Hematopoietic multipotent progenitor cell treated with erythropoietin and hydrocortisone succinate and interleukin-3 and kit ligand, for 4 days (in vitro differentiated cells): ENCODE measurements at regions not wholly inside any gene's neighbourhood (a gene's known extent, or its start where the extent isn't known, plus 50 kb on each side); places are given as distances from the start of the nearest gene placed in this dataset.
"Not testable (repeated sequence)": the region's sequence is repeated elsewhere in the genome, so short reads cannot be mapped to it uniquely, and the experiment has no call there.

Experiments
- DNase-seq: peaks from one replicate; pipeline ENCODE4 v3.0.0-alpha.2; 2015

- not testable (repeated sequence) for DNase-seq
Measured at GRCh38 chr12:9543341-9543740, 64.4 kb downstream of the KLRB1 start.

GRCh38 chr12:9542827-9543226 lies 64.9 kb downstream of the KLRB1 start:
- DNase-seq = not testable (repeated sequence)

- not testable (repeated sequence) for DNase-seq
Measured at GRCh38 chr12:9515925-9516324, 91.8 kb downstream of the KLRB1 start.

- DNase-seq = not testable (repeated sequence)
Measured at GRCh38 chr12:9512695-9513094, 95.0 kb downstream of the KLRB1 start.

DNA sequence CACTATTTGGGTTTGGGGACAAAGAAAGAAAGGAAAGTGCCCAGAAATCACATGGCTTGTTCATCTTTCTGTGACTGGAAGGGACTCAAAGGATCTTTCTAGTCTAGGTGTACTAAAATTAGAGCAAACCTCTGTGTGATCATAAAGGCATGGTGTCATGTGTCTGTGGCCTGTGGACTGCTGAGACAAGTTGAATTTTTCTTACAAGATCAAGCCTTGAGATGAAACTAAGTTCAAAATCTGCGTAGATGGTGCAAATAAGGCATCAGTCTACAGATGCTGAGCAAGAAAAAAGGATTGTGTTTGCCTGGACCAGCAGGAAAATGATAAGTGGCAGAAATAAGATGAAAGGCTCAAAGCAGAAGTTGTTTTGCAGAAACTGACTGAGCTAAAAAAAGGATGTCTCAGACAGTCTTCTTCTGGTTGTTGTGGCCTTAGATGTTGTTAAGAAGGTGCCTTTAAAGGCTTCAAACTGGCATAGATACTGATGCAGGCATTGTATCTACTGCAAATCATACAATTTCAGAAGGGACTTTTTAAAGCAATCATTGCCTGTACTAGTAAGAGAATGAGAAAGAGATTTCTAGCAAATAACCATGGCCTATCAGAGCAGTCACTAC lies 97.2 kb downstream of the KLRB1 start:
- DNase-seq = not testable (repeated sequence)

- DNase-seq = no peak
Measured at GRCh38 chr12:9509464-9510161, 98.1 kb downstream of the KLRB1 start.

GRCh38 chr12:9506746-9507145 lies 101.0 kb downstream of the KLRB1 start:
- DNase-seq = peak; percentile 10

- not testable (repeated sequence) for DNase-seq
Measured at GRCh38 chr12:9503384-9503783, 104.3 kb downstream of the KLRB1 start.

- not testable (repeated sequence) for DNase-seq
Measured at GRCh38 chr12:9502845-9503244, 104.9 kb downstream of the KLRB1 start.

DNA sequence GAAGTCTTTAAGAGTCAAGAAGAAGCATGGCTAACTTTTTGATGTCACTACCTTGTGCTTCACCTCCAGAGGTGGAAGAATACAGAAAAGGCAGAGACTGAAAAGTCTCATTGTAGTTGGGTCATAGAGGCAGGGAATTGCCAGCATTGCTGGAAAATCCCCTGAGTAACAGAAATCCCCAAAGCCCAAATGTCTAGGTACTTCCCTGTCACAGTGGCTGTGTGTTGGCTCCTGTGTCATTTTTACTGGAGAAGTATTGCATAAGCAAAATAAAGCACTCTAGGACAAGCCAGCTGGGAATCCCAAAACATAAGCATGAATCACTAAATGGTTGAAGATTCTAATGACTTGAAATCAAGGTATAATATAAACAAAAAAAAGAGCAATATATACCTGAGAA lies 114.4 kb downstream of the KLRB1 start:
- not testable (repeated sequence) for DNase-seq

DNA sequence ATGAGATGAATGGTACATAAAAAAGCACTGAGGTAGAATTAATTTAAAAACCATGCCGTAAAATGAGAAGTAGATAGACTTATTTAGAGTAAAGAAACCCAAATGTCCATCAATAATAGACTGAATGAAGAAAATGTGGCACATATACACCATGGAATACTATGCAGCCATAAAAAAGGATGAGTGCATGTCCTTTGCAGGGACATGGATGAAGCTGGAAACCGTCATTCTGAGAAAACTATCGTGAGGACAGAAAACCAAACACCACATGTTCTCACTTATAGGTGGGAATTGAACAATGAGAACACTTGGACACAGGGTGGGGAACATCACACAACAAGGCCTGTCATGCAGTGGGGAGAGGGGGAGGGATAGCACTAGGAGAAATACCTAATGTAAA lies 126.4 kb downstream of the KLRB1 start:
- not testable (repeated sequence) for DNase-seq

- peak; percentile 35 for DNase-seq
Measured at GRCh38 chr12:9474197-9474596, 133.5 kb downstream of the KLRB1 start.

GRCh38 chr12:9473638-9474037 lies 134.1 kb downstream of the KLRB1 start:
- not testable (repeated sequence) for DNase-seq

- not testable (repeated sequence) for DNase-seq
Measured at GRCh38 chr12:9471501-9471900, 136.2 kb downstream of the KLRB1 start.

- not testable (repeated sequence) for DNase-seq
Measured at GRCh38 chr12:9470367-9470766, 137.3 kb downstream of the KLRB1 start.

DNA sequence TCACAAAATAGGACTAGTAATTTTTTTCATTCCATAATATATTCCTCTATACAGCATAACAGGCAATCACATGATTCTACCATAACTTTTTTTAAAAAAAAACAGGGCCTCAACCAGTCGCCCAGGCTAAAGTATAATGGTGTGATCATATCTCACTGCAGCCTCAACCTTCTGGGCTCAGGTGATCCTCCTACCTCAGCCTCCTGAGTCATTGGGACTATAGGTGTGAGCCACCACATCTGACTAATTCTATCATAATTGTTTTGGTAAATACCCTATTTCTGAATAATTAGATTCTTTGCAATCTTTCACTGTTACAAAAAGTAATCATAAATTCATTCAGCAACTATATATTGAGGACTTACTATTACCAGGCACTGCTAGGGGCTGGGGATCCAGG lies 137.8 kb downstream of the KLRB1 start:
- DNase-seq = not testable (repeated sequence)

DNA sequence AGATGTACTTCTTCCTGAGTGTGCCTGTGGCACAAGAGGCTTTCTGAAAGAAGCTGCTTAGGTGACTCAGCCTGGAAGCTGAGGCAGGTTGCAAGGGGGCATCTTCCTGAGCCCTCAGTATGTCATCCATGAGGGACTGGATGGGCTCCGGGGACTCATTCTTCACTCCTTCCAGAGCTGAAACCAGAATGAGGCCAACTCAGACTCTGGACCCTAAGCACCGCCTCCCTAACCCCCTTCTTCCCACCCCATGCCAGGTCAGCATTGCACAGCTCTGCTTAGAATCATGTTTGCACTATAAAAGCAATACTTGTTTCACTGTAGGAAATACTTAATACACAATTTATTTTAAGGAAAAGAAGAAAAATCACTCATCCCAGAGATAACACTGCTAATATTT lies 138.3 kb downstream of the KLRB1 start:
- DNase-seq = not testable (repeated sequence)

- peak; percentile 93 for DNase-seq
Measured at GRCh38 chr12:9468998-9469397, 138.7 kb downstream of the KLRB1 start.

- peak; percentile 46 for DNase-seq
Measured at GRCh38 chr12:9468144-9468543, 139.6 kb downstream of the KLRB1 start.

GRCh38 chr12:9464408-9464807 lies 143.3 kb downstream of the KLRB1 start:
- no peak for DNase-seq

DNA sequence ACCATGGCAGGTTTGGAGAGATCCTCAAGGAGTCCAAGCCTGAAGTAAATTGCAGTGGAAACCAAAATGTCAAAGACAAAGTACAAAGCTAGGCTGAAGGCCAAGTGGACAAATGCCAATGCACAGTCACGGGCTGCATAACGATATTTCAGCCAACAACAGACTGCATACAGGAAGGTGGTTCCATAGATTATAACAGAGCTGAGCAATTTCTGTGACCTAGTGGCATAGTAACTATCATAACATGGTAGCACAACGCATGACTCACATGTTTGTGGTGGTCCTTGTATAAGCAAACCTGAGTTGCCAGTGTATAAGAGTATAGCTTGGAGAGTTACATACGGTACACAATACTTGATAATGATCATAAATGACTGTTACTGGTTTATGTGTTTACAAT lies 152.2 kb downstream of the KLRB1 start:
- DNase-seq = peak; percentile 94

- peak; percentile 15 for DNase-seq
Measured at GRCh38 chr12:9454021-9454420, 153.7 kb downstream of the KLRB1 start.

GRCh38 chr12:9450127-9450567 lies 157.6 kb downstream of the KLRB1 start:
- peak; percentile 56 for DNase-seq

DNA sequence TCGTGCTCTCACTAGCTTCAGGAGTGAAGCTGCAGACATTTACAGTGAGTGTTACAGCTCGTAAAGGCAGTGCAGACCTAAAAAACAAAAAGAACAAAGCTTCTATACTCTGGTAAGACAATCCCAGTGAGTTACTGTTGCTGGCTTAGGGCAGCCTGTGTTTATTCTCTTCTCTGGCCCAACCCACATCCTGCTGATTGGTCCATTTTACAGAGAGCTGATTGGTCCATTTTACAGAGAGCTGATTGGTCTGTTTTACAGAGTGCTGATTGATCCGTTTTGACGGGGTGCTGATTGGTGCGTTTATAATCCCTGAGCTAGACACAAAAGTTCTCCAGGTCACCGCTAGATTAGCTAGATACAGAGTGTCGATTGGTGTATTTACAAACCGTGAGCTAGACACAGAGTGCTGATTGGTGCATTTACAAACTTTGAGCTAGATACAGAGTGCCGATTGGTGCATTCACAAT lies 158.0 kb downstream of the KLRB1 start:
- DNase-seq = peak; percentile 62
